ENCODE measurements at regions not wholly inside any gene's neighbourhood (a gene's known extent, or its start where the extent isn't known, plus 50 kb on each side); places are given as distances from the start of the nearest gene placed in this dataset.

GRCh38 chr3:36220173-36220572 lies 160.1 kb upstream of the STAC start:
- TF ChIP-seq CTCF (conservative IDR thresholded peaks at IDR 0.05 in 1 of 2, IDR thresholded peaks at IDR 0.05 in 1 of 2; ENCODE audit: low read depth in 1 of 2, low read length in 2 of 2) (no peak), EZH2 (IDR thresholded peaks at IDR 0.05; ENCODE audit: low read length, missing control alignments) (no peak)
